ENCODE measurements at regions not wholly inside any gene's neighbourhood (a gene's known extent, or its start where the extent isn't known, plus 50 kb on each side); places are given as distances from the start of the nearest gene placed in this dataset.

GRCh38 chr3:45277636-45278035 lies 51.5 kb upstream of the TMEM158 start:
- DNase-seq = no peak

- DNase-seq = no peak
Observed at GRCh38 chr3:45280232-45280631, 54.1 kb upstream of the TMEM158 start.

- no peak for DNase-seq
Observed at GRCh38 chr3:45280971-45281370, 54.9 kb upstream of the TMEM158 start.

GRCh38 chr3:45283471-45283870 lies 57.4 kb upstream of the TMEM158 start:
- no peak for DNase-seq

- no peak for DNase-seq
Observed at GRCh38 chr3:45297331-45297730, 71.2 kb upstream of the TMEM158 start.

GRCh38 chr3:45302470-45302869 lies 76.4 kb upstream of the TMEM158 start:
- no peak for DNase-seq

GRCh38 chr3:45306406-45307008 lies 80.4 kb upstream of the TMEM158 start:
- no peak for DNase-seq

GRCh38 chr3:45309876-45310275 lies 78.5 kb upstream of the LARS2 start:
- DNase-seq = no peak

- no peak for DNase-seq
Observed at GRCh38 chr3:45311327-45311726, 77.0 kb upstream of the LARS2 start.

GRCh38 chr3:45311953-45312801 lies 76.2 kb upstream of the LARS2 start:
- no peak for DNase-seq

GRCh38 chr3:45312836-45313493 lies 75.4 kb upstream of the LARS2 start:
- DNase-seq = no peak

- no peak for DNase-seq
Observed at GRCh38 chr3:45313743-45314403, 74.5 kb upstream of the LARS2 start.

GRCh38 chr3:45317710-45318109 lies 70.7 kb upstream of the LARS2 start:
- DNase-seq = no peak

GRCh38 chr3:45318689-45319088 lies 69.7 kb upstream of the LARS2 start:
- no peak for DNase-seq

- DNase-seq = no peak
Observed at GRCh38 chr3:45319231-45319995, 69.0 kb upstream of the LARS2 start.

GRCh38 chr3:45319996-45320305 lies 68.4 kb upstream of the LARS2 start:
- DNase-seq = no peak

GRCh38 chr3:45320986-45321385 lies 67.4 kb upstream of the LARS2 start:
- no peak for DNase-seq

- no peak for DNase-seq
Observed at GRCh38 chr3:45321607-45322391, 66.6 kb upstream of the LARS2 start.

GRCh38 chr3:45322616-45323015 lies 65.8 kb upstream of the LARS2 start:
- DNase-seq = no peak

- no peak for DNase-seq
Observed at GRCh38 chr3:45325676-45326075, 62.7 kb upstream of the LARS2 start.

- no peak for DNase-seq
Observed at GRCh38 chr3:45329761-45330305, 58.5 kb upstream of the LARS2 start.

Data from fibroblast of skin of right quadriceps (primary cell).